SK-N-MC (cell line): ENCODE measurements at regions not wholly inside any gene's neighbourhood (a gene's known extent, or its start where the extent isn't known, plus 50 kb on each side); places are given as distances from the start of the nearest gene placed in this dataset.

ENCODE experiments used
- EZH2 ChIP-seq: fragments of 200-600 bp; sonication (generic); IDR thresholded peaks from one replicate; pipeline ENCODE4 v1.6.1; 2017; ENCODE audit warnings: antibody characterized with exemption
- FOXP2 ChIP-seq: optimal IDR thresholded peaks from 2 replicates; pipeline ENCODE3; 2011; ENCODE audit warnings: mild to moderate bottlenecking, moderate library complexity; ENCODE audit not compliant: insufficient read depth; ENCODE audit errors: extremely low read length, control extremely low read depth
- POLR2AphosphoS5 ChIP-seq: IDR thresholded peaks from 2 replicates; pipeline ENCODE4 v1.6.1; 2012; ENCODE audit warnings: mild to moderate bottlenecking, low read depth, low read length, borderline replicate concordance

DNA sequence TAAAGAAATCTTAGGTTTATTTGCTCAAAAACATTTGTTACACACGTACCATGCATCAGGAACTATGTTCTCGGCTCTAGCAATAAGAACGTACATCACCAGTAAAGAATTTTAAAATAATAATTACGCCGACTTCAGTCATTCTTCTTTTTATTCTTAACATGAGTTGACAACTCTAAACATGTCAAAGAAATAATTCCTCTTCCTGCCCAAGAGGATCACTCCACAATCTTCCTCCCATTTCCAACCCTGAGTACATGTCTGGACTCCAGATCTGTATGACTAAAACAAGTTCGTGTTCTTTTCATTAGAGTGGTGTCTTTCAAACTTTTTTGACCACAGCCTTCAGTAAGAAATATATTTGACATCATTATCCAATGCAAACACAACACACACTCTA is 201.6 kb upstream of the GRIA3 start:
- TF ChIP-seq FOXP2 (no peak), POLR2AphosphoS5 (no peak), EZH2 (no peak)
